Testis (tissue), 2 donors: ENCODE measurements at regions not wholly inside any gene's neighbourhood (a gene's known extent, or its start where the extent isn't known, plus 50 kb on each side); places are given as distances from the start of the nearest gene placed in this dataset.

ENCODE experiments used
- POLR2A ChIP-seq: fragments of 450-650 bp; IDR thresholded peaks from one replicate; pipeline ENCODE4 v1.6.1; 2017; ENCODE audit warnings: antibody characterized with exemption, mild to moderate bottlenecking, moderate library complexity
- TF ChIP-seq, protein P1 (sequence below), 3 experiments: fragments of 450-650 bp in 2 of 3; fragments of 200-600 bp in 1 of 3; sonication (generic) in 1 of 3; IDR thresholded peaks; one replicate each; pipeline ENCODE4 v1.5.1; 2016 to 2019; ENCODE audit warnings: antibody characterized with exemption in 3 of 3, mild to moderate bottlenecking in 2 of 3, moderate library complexity in 1 of 3

DNA sequence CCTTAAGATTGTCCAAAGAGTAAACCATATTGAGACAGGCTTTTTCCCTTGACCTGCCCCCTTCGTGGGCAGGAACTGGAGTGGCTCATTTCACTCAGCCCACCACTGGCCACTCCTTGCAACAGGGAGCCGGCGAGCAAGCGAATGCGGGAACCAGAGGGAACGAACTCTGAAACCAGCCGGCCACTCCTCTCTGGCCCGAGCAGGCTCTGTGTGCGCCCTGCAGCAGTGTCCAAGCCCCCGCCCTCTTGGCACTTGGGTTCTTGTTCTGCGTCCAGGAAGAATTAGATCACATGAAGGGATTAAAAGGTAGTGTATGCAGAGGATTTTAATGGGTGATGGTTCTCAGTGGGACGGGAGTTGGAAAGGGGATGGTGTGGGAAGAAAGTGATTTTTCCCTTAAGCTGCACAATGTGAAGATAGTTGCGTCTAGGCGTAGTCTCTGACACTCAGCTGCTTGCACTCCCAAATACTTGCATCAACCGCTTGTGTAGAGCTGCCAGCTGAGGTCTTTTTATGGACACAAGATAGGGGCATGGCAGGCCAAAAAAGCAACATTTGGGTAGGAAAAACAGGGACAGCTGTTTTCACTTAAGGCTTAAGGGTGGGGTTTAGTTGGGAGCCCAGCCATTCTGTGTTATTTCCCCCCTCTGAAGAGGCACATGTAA is 1209.7 kb upstream of the PCDH20 start:
- TF ChIP-seq POLR2A = no peak
- TF ChIP-seq, protein P1, sequence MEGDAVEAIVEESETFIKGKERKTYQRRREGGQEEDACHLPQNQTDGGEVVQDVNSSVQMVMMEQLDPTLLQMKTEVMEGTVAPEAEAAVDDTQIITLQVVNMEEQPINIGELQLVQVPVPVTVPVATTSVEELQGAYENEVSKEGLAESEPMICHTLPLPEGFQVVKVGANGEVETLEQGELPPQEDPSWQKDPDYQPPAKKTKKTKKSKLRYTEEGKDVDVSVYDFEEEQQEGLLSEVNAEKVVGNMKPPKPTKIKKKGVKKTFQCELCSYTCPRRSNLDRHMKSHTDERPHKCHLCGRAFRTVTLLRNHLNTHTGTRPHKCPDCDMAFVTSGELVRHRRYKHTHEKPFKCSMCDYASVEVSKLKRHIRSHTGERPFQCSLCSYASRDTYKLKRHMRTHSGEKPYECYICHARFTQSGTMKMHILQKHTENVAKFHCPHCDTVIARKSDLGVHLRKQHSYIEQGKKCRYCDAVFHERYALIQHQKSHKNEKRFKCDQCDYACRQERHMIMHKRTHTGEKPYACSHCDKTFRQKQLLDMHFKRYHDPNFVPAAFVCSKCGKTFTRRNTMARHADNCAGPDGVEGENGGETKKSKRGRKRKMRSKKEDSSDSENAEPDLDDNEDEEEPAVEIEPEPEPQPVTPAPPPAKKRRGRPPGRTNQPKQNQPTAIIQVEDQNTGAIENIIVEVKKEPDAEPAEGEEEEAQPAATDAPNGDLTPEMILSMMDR (IDR thresholded peaks at IDR 0.05) = no peak
